ENCODE measurements at regions not wholly inside any gene's neighbourhood (a gene's known extent, or its start where the extent isn't known, plus 50 kb on each side); places are given as distances from the start of the nearest gene placed in this dataset.

DNA sequence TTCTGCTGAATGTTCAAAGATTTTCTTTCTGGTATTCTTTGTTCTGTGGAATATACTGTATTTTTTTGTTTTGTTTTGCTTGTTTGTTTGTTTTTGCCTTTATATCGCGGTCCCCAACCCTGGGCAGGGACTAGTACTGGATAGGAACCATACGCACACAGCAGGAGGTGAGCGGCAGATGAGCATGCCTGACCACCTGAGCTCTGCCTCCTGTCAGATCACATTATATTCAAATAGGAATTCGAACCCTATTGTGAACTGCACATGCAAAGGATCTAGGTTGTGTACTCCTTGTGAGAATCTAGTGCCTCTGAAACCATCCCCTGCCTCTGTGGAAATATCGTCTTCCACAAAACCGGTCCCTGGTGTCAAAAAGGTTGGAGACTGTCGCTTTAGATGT is 83.3 kb upstream of the ANO3 start (continued):
- no peak for TF ChIP-seq USF1 (CRISPR knock-in tag; IDR thresholded peaks at IDR 0.05)

DNA sequence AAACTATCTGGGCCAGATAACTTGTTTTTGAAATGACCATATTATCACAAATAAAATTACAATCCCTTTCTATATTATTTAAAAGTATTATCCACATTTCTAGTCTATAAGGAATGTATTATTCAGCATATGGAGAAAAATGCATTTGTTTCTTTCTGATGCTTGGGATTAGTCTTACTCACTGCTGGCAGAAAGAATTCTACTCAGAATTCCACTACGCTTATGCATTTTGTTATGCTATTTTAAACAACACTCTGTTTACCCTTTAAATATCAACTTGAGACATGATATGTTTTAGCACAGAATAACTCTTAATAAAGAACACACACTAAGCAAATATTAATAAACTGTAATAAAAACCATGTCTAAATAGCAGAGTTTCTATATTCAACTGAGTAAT is 77.6 kb upstream of the ANO3 start:
- Mint-ChIP-seq H3K9me3 (no peaks in the 10 kb centered on the region), H3K27ac (no peak overlapping the region), H3K36me3 (no peaks in the 10 kb centered on the region), H3K4me1 (peaks cover 4% of the 10 kb centered on the region), H3K27me3 (ENCODE audit: low read depth) (no peaks in the 10 kb centered on the region), H3K4me3 (no peak overlapping the region)
- CTCF ChIA-PET = no interaction called here
- TF ChIP-seq KAT7 (CRISPR knock-in tag; IDR thresholded peaks at IDR 0.05; ENCODE audit: borderline replicate concordance) (no peak), ZNF263 (CRISPR knock-in tag; IDR thresholded peaks at IDR 0.05; ENCODE audit: low read depth) (no peak), ZNF317 (CRISPR knock-in tag; IDR thresholded peaks at IDR 0.05; ENCODE audit: borderline replicate concordance, low read depth) (no peak), ZNF671 (CRISPR knock-in tag; IDR thresholded peaks at IDR 0.05) (no peak), GRHL2 (CRISPR knock-in tag; IDR thresholded peaks at IDR 0.05; ENCODE audit: insufficient replicate concordance, severe bottlenecking) (no peak), ZNF396 (CRISPR knock-in tag; IDR thresholded peaks at IDR 0.05; ENCODE audit: borderline replicate concordance) (no peak), ZBTB21 (CRISPR knock-in tag; IDR thresholded peaks at IDR 0.05; ENCODE audit: borderline replicate concordance) (no peak), SP1 (CRISPR knock-in tag; conservative IDR thresholded peaks at IDR 0.05) (no peak), CREB1 (CRISPR knock-in tag; IDR thresholded peaks at IDR 0.05) (no peak), NFYB (CRISPR knock-in tag; conservative IDR thresholded peaks at IDR 0.05; ENCODE audit: low read depth) (no peak)
- TF ChIP-seq, protein P1, sequence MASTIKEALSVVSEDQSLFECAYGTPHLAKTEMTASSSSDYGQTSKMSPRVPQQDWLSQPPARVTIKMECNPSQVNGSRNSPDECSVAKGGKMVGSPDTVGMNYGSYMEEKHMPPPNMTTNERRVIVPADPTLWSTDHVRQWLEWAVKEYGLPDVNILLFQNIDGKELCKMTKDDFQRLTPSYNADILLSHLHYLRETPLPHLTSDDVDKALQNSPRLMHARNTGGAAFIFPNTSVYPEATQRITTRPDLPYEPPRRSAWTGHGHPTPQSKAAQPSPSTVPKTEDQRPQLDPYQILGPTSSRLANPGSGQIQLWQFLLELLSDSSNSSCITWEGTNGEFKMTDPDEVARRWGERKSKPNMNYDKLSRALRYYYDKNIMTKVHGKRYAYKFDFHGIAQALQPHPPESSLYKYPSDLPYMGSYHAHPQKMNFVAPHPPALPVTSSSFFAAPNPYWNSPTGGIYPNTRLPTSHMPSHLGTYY (CRISPR knock-in tag; IDR thresholded peaks at IDR 0.05) = no peak
- TF ChIP-seq, protein P2, sequence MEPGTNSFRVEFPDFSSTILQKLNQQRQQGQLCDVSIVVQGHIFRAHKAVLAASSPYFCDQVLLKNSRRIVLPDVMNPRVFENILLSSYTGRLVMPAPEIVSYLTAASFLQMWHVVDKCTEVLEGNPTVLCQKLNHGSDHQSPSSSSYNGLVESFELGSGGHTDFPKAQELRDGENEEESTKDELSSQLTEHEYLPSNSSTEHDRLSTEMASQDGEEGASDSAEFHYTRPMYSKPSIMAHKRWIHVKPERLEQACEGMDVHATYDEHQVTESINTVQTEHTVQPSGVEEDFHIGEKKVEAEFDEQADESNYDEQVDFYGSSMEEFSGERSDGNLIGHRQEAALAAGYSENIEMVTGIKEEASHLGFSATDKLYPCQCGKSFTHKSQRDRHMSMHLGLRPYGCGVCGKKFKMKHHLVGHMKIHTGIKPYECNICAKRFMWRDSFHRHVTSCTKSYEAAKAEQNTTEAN (CRISPR knock-in tag; IDR thresholded peaks at IDR 0.05) = no peak
- TF ChIP-seq, protein P3, sequence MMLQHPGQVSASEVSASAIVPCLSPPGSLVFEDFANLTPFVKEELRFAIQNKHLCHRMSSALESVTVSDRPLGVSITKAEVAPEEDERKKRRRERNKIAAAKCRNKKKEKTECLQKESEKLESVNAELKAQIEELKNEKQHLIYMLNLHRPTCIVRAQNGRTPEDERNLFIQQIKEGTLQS (CRISPR knock-in tag; conservative IDR thresholded peaks at IDR 0.05) = no peak
- TF ChIP-seq, protein P4, sequence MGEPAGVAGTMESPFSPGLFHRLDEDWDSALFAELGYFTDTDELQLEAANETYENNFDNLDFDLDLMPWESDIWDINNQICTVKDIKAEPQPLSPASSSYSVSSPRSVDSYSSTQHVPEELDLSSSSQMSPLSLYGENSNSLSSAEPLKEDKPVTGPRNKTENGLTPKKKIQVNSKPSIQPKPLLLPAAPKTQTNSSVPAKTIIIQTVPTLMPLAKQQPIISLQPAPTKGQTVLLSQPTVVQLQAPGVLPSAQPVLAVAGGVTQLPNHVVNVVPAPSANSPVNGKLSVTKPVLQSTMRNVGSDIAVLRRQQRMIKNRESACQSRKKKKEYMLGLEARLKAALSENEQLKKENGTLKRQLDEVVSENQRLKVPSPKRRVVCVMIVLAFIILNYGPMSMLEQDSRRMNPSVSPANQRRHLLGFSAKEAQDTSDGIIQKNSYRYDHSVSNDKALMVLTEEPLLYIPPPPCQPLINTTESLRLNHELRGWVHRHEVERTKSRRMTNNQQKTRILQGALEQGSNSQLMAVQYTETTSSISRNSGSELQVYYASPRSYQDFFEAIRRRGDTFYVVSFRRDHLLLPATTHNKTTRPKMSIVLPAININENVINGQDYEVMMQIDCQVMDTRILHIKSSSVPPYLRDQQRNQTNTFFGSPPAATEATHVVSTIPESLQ (CRISPR knock-in tag; IDR thresholded peaks at IDR 0.05) = no peak
- no peak for ATAC-seq
- POLR2A ChIA-PET = no interaction called here
- DNase-seq (ENCODE audit: low spot score) = no peak

GRCh38 chr11:26263769-26264168 is 68.2 kb upstream of the ANO3 start:
- Mint-ChIP-seq H3K4me3 (no peak overlapping the region), H3K4me1 (no peaks in the 10 kb centered on the region), H3K27ac (no peak overlapping the region), H3K36me3 (no peaks in the 10 kb centered on the region), H3K9me3 (no peaks in the 10 kb centered on the region), H3K27me3 (ENCODE audit: low read depth) (no peaks in the 10 kb centered on the region)
- ChIA-PET CTCF (no interaction called here), POLR2A (no interaction called here)
- no peak for DNase-seq (ENCODE audit: low spot score)
- no peak for ATAC-seq
- TF ChIP-seq, protein P5, sequence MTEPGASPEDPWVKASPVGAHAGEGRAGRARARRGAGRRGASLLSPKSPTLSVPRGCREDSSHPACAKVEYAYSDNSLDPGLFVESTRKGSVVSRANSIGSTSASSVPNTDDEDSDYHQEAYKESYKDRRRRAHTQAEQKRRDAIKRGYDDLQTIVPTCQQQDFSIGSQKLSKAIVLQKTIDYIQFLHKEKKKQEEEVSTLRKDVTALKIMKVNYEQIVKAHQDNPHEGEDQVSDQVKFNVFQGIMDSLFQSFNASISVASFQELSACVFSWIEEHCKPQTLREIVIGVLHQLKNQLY (CRISPR knock-in tag; IDR thresholded peaks at IDR 0.05) = no peak
- TF ChIP-seq, protein P6, sequence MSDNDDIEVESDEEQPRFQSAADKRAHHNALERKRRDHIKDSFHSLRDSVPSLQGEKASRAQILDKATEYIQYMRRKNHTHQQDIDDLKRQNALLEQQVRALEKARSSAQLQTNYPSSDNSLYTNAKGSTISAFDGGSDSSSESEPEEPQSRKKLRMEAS (CRISPR knock-in tag; IDR thresholded peaks at IDR 0.05) = no peak
- TF ChIP-seq, protein P7, sequence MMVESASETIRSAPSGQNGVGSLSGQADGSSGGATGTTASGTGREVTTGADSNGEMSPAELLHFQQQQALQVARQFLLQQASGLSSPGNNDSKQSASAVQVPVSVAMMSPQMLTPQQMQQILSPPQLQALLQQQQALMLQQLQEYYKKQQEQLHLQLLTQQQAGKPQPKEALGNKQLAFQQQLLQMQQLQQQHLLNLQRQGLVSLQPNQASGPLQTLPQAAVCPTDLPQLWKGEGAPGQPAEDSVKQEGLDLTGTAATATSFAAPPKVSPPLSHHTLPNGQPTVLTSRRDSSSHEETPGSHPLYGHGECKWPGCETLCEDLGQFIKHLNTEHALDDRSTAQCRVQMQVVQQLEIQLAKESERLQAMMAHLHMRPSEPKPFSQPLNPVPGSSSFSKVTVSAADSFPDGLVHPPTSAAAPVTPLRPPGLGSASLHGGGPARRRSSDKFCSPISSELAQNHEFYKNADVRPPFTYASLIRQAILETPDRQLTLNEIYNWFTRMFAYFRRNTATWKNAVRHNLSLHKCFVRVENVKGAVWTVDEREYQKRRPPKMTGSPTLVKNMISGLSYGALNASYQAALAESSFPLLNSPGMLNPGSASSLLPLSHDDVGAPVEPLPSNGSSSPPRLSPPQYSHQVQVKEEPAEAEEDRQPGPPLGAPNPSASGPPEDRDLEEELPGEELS (CRISPR knock-in tag; IDR thresholded peaks at IDR 0.05) = no peak
- TF ChIP-seq, protein P1 (CRISPR knock-in tag; IDR thresholded peaks at IDR 0.05) = no peak
- no peak for TF ChIP-seq ELF4 (CRISPR knock-in tag; IDR thresholded peaks at IDR 0.05; ENCODE audit: low read depth)
- no peak for TF ChIP-seq SP1 (CRISPR knock-in tag; conservative IDR thresholded peaks at IDR 0.05)
- TF ChIP-seq ATF2 (CRISPR knock-in tag; IDR thresholded peaks at IDR 0.05; ENCODE audit: borderline replicate concordance, low read depth) = no peak
- TF ChIP-seq NFYB (CRISPR knock-in tag; conservative IDR thresholded peaks at IDR 0.05; ENCODE audit: low read depth) = no peak
